Neural progenitor cell (in vitro differentiated cells): ENCODE measurements at regions not wholly inside any gene's neighbourhood (a gene's known extent, or its start where the extent isn't known, plus 50 kb on each side); places are given as distances from the start of the nearest gene placed in this dataset.

Source experiments
- CTCF ChIP-seq: fragments of 200-600 bp; sonication (generic); IDR thresholded peaks from 2 replicates; pipeline ENCODE4 v1.5.1; 2017; ENCODE audit warnings: antibody characterized with exemption, mild to moderate bottlenecking
- EZH2phosphoT487 ChIP-seq: fragments of 200-600 bp; sonication (generic); IDR thresholded peaks from 2 replicates; pipeline ENCODE4 v1.6.1; 2017; ENCODE audit warnings: antibody characterized with exemption

GRCh38 chr4:80124246-80125211 is 51.5 kb upstream of the ANTXR2 start:
- no peak for TF ChIP-seq CTCF
- TF ChIP-seq EZH2phosphoT487, result no peak
